ENCODE measurements at regions not wholly inside any gene's neighbourhood (a gene's known extent, or its start where the extent isn't known, plus 50 kb on each side); places are given as distances from the start of the nearest gene placed in this dataset.

DNA sequence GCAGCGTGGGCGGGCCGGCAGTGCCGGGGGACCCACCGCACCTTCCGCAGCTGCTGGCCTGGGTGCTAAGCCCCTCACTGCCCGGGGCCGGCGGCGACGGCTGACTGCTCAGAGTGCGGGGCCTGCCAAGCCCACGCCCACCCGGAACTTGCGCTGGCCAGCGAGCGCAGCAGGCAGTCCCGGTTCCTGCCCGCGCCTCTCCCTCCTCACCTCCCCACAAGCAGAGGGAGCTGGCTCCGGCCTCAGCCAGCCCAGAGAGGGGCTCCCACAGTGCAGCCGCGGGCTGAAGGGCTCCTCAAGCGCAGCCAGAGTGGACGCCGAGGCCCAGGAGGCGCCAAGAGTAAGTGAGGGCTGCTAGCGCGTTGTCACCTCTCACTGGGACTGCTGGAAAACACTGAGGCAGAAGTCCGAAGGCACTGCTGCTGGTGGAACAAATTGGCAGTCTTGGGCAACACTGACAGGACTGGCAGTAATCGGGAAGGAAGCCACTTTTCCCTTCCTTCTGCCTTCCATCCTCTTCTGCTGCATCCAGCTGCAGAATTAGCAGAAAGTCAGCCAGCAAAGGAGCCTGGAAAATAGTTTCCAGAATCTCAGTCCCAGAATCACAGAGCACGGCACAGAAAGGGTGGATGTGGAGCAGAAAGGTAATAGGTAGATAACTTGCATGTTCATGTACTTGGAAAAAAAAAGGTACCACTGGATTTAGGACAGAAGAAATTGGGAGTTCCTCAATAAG is 179.4 kb upstream of the FN1 start:
- no peak for TF ChIP-seq CTCF (IDR thresholded peaks at IDR 0.05; ENCODE audit: insufficient read depth, low read depth, low read length)
- H3K4me3 ChIP-seq (ENCODE audit: low read depth, low read length), result no peak overlapping the region
- POLR2A ChIA-PET, result interaction anchor here (0.6 kb wide), 1 partner anchor 151 kb away, joined by 3 read pairs; no protein-coding TSS in a partner anchor
- H3K36me3 ChIP-seq (ENCODE audit: control insufficient read depth, insufficient read depth, low read length), result no peaks in the 10 kb centered on the region
- no peaks in the 10 kb centered on the region for H3K27me3 ChIP-seq (ENCODE audit: control insufficient read depth, insufficient read depth, low read length)
- no peak for DNase-seq (ENCODE audit: low read depth)
- CTCF ChIA-PET, result interaction anchor here (1.1 kb wide), 1 partner anchor 12 kb away, joined by 3 read pairs; no protein-coding TSS in a partner anchor

DNA sequence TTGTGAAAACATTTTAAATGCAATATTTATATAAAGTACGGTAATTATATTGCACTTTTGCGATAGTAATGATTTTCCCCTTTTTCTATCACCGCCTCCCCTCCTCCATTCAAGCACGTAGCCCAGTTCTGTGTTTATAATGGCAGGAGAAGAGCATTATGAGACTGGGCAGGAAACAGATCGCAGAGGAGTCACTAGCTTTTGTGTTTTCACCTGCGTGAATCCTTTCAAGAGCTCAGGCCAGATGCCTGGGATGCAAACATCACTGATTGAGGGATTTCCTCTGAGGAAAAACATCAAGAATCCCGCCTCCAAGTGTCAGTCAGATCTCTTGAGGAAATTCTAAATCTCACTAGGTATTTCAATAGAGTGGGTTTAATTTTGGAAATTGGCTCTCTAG is 178.4 kb upstream of the FN1 start:
- Histone ChIP-seq H3K36me3 (ENCODE audit: control insufficient read depth, insufficient read depth, low read length) (no peaks in the 10 kb centered on the region), H3K27me3 (ENCODE audit: control insufficient read depth, insufficient read depth, low read length) (no peaks in the 10 kb centered on the region), H3K4me3 (ENCODE audit: low read depth, low read length) (no peak overlapping the region)
- TF ChIP-seq CTCF (IDR thresholded peaks at IDR 0.05; ENCODE audit: insufficient read depth, low read depth, low read length), result no peak
- ChIA-PET POLR2A (no interaction called here), CTCF (interaction anchor here (1.1 to 1.3 kb wide), 2 partner anchors 10 to 160 kb away, joined by 3 to 5 read pairs; no protein-coding TSS in a partner anchor)
- no peak for DNase-seq (ENCODE audit: low read depth)

GRCh38 chr2:215613888-215614287 is 178.0 kb upstream of the FN1 start:
- no peak for DNase-seq (ENCODE audit: low read depth)
- no peak for TF ChIP-seq CTCF (IDR thresholded peaks at IDR 0.05; ENCODE audit: insufficient read depth, low read depth, low read length)
- CTCF ChIA-PET, result interaction anchor here (1.1 to 1.3 kb wide), 2 partner anchors 11 to 159 kb away, joined by 3 to 5 read pairs; no protein-coding TSS in a partner anchor
- no peaks in the 10 kb centered on the region for H3K27me3 ChIP-seq (ENCODE audit: control insufficient read depth, insufficient read depth, low read length)
- H3K36me3 ChIP-seq (ENCODE audit: control insufficient read depth, insufficient read depth, low read length), result no peaks in the 10 kb centered on the region
- POLR2A ChIA-PET, result no interaction called here
- H3K4me3 ChIP-seq (ENCODE audit: low read depth, low read length), result no peak overlapping the region

DNA sequence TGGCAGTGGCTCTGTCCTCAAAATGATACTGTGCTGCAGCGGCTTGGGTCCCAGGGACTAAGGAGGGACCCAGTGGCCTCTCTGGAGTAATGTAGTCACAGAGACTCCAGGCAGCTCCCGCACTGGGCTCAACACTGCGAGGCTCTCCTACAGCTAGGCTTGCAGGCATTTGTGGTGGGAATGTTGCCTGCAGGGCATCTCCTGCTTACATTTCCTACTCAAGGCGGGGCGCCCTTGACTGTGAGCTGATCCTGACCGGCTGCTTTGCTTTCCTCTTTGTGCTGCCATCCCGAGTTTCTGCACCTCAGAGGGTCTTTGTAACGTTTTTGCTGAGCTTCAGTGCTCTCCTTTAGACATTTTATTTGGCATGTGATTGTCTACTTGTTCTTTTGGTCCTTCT is 177.4 kb upstream of the FN1 start:
- ChIA-PET POLR2A (no interaction called here), CTCF (interaction anchor here (0.7 to 1.3 kb wide), 3 partner anchors 11 to 1333 kb away, joined by 3 to 5 read pairs (median 4); no protein-coding TSS in a partner anchor)
- H3K27me3 ChIP-seq (ENCODE audit: control insufficient read depth, insufficient read depth, low read length), result no peaks in the 10 kb centered on the region
- no peak for DNase-seq (ENCODE audit: low read depth)
- TF ChIP-seq CTCF (IDR thresholded peaks at IDR 0.05; ENCODE audit: insufficient read depth, low read depth, low read length), result no peak
- H3K36me3 ChIP-seq (ENCODE audit: control insufficient read depth, insufficient read depth, low read length), result no peaks in the 10 kb centered on the region
- H3K4me3 ChIP-seq (ENCODE audit: low read depth, low read length), result no peak overlapping the region

DNA sequence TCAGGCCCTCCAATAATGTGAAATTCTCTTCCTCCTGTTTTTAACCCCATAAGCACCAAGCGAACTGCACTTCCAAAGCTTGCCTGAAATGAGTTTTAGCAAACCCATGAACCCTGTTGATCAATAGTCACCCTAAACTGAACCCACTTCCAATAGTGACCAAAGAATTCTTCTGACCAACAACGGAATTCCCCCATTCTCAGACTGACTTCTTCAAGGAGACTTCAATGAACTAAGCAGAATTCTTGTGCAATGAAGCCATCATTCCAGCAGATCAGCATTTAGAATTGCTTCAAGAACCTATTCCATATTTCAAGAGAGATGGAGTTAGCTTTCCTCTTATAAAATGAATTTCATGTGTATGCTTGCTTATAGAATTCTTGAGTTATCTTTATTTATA is 176.9 kb upstream of the FN1 start:
- DNase-seq (ENCODE audit: low read depth), result no peak
- H3K4me3 ChIP-seq (ENCODE audit: low read depth, low read length), result no peak overlapping the region
- ChIA-PET POLR2A (no interaction called here), CTCF (interaction anchor here (0.7 kb wide), 1 partner anchor 1332 kb away, joined by 4 read pairs; no protein-coding TSS in a partner anchor)
- no peaks in the 10 kb centered on the region for H3K36me3 ChIP-seq (ENCODE audit: control insufficient read depth, insufficient read depth, low read length)
- no peaks in the 10 kb centered on the region for H3K27me3 ChIP-seq (ENCODE audit: control insufficient read depth, insufficient read depth, low read length)
- no peak for TF ChIP-seq CTCF (IDR thresholded peaks at IDR 0.05; ENCODE audit: insufficient read depth, low read depth, low read length)

Measured in BJ (cell line).